AG04450 (cell line): ENCODE measurements at regions not wholly inside any gene's neighbourhood (a gene's known extent, or its start where the extent isn't known, plus 50 kb on each side); places are given as distances from the start of the nearest gene placed in this dataset.

Experiments used
- CTCF ChIA-PET: fragments of 300-600, 350-600 bp; formaldehyde crosslinking; extraction: SDS; loops from one replicate; lab custom pipeline; 2022; ENCODE audit warnings: antibody characterized with exemption, inconsistent platforms; lab: Charles Lee
- POLR2A ChIA-PET: fragments of 350-600 bp; formaldehyde crosslinking; extraction: SDS; loops from one replicate; lab custom pipeline; 2021; ENCODE audit warnings: antibody characterized with exemption, inconsistent platforms; lab: Yijun Ruan, JAX
- DNase-seq: peaks from one replicate; pipeline ENCODE4 v3.0.0-alpha.2; 2011; ENCODE audit warnings: low read depth, low spot score
- H3K27ac ChIP-seq: one replicate; pipeline ENCODE4 v1.5.1; 2012; ENCODE audit warnings: low read depth, low read length, control low read depth
- H3K27me3 ChIP-seq: one replicate; pipeline ENCODE4 v1.6.0; 2012; ENCODE audit warnings: low read length; ENCODE audit not compliant: control insufficient read depth, insufficient read depth
- H3K4me3 ChIP-seq: 2 replicates; pipeline ENCODE4 v1.5.1; 2011; ENCODE audit warnings: mild to moderate bottlenecking, low read depth, low read length, control low read depth
- H3K9me3 ChIP-seq: 2 replicates; pipeline ENCODE4 v1.5.1; 2012; ENCODE audit warnings: low read length; ENCODE audit not compliant: control insufficient read depth, insufficient read depth
- TF ChIP-seq, protein P1 (sequence below): IDR thresholded peaks from 2 replicates; pipeline ENCODE4 v1.5.1; 2011; ENCODE audit warnings: low read depth, low read length, control low read depth, inconsistent platforms

DNA sequence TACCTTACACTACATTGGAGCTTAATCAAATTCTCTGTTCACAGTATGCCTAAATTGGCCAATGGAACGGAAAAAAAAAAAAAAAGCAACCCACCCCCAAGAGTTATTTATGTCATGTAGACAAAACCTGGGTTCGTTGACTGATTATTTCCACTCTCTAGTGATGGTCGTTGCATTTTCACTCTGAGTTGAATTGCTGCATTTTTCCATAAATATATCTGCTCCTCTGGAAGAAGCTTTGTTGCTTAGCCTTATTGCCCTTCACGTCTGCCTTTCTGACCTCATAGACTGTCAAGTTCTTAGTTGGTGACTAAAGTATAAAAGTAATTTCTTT is 90.2 kb upstream of the RUNX1 start:
- Histone ChIP-seq H3K27me3 (no peaks in the 10 kb centered on the region), H3K4me3 (no peak overlapping the region), H3K9me3 (no peaks in the 10 kb centered on the region; the same call in 1 of the 2 replicates), H3K27ac (no peak overlapping the region)
- CTCF ChIA-PET = interaction anchor here (0.7 kb wide), 1 partner anchor 21 kb away, joined by 3 read pairs; no protein-coding TSS in a partner anchor
- no peak for DNase-seq
- TF ChIP-seq, protein P1, sequence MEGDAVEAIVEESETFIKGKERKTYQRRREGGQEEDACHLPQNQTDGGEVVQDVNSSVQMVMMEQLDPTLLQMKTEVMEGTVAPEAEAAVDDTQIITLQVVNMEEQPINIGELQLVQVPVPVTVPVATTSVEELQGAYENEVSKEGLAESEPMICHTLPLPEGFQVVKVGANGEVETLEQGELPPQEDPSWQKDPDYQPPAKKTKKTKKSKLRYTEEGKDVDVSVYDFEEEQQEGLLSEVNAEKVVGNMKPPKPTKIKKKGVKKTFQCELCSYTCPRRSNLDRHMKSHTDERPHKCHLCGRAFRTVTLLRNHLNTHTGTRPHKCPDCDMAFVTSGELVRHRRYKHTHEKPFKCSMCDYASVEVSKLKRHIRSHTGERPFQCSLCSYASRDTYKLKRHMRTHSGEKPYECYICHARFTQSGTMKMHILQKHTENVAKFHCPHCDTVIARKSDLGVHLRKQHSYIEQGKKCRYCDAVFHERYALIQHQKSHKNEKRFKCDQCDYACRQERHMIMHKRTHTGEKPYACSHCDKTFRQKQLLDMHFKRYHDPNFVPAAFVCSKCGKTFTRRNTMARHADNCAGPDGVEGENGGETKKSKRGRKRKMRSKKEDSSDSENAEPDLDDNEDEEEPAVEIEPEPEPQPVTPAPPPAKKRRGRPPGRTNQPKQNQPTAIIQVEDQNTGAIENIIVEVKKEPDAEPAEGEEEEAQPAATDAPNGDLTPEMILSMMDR = no peak
- POLR2A ChIA-PET = interaction anchor here (0.8 kb wide), 1 partner anchor 117 kb away, joined by 3 read pairs; no protein-coding TSS in a partner anchor

DNA sequence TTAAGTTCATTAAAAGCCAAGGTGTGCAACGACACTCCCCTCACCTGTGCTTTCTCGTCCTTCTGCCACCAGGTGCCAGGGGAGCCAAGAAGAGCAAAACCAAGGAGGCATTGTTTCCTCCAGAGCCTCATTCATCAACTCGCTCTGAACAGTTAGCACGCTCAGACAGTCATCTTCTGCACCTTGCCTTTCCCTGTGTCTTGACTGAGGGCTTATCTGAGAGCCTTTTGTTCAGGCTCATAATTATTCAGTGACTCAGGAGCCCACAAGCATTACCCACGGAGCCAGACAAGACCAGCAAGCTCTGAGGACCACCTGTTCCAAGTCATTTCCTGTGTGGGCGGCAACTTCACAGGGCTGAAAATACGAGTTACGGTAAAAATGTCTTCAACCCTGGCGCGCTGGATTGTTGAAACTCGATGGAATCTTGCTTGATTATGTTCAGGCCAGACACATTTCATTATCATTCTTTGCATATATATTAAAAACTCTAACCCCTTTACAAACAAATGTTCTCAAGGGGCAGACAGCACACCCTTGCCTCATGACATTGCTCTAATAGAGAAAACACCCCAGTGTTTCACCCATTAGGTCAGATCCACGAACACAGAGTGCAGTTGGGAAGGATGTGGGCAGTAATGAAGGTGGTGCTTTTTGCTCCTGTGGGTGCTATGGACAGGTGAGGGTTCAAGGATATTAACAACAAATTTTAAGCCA is 89.7 kb upstream of the RUNX1 start:
- CTCF ChIA-PET = interaction anchor here (0.6 to 0.7 kb wide), 2 partner anchors 21 to 212 kb away, joined by 3 to 5 read pairs; no protein-coding TSS in a partner anchor
- Histone ChIP-seq H3K27me3 (no peaks in the 10 kb centered on the region), H3K27ac (peak overlapping the region; percentile 41), H3K9me3 (no peaks in the 10 kb centered on the region; the same call in 1 of the 2 replicates), H3K4me3 (no peak overlapping the region)
- peak; percentile 61 for DNase-seq
- TF ChIP-seq, protein P1 = no peak
- POLR2A ChIA-PET = interaction anchor here (0.8 kb wide), 1 partner anchor 118 kb away, joined by 3 read pairs; no protein-coding TSS in a partner anchor

DNA sequence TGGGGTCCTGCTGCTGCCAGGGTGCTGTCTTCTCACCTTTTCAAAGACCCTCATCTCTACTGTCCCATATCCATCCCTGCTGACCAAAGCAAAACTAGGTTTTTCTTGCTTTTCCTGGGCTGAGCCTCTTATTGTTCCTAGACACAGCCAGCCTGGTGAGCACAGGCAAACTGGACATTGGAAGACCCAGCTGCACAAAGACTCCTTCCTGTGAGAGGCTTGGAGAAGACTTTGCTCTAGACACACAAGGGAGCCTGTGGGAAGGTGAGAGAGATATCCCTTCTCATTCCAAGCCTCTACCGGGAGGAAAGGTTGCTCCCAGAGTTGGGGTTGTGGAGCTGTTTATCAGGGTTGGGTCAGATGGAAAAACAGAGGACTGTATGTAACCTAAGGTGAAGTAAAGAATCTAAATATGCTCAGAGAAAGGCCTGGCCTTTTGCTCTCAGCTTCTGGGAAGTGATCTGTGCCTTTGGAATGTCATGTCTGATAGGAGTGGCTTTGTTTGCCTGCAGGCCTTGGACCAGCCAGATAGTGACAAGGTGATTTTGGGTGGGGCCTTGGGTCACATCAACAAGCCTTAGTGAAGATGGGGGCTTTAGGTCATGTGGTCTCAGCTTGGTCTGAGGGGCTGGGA is 87.6 kb upstream of the RUNX1 start:
- no peak for DNase-seq
- peak overlapping the region; percentile 49 for H3K27ac ChIP-seq
- H3K4me3 ChIP-seq = no peak overlapping the region
- H3K27me3 ChIP-seq = no peaks in the 10 kb centered on the region
- ChIA-PET POLR2A (interaction anchor here (0.5 kb wide), 1 partner anchor 885 kb away, joined by 3 read pairs; no protein-coding TSS in a partner anchor), CTCF (no interaction called here)
- TF ChIP-seq, protein P1 = no peak
- no peaks in the 10 kb centered on the region; the same call in 1 of the 2 replicates for H3K9me3 ChIP-seq

DNA sequence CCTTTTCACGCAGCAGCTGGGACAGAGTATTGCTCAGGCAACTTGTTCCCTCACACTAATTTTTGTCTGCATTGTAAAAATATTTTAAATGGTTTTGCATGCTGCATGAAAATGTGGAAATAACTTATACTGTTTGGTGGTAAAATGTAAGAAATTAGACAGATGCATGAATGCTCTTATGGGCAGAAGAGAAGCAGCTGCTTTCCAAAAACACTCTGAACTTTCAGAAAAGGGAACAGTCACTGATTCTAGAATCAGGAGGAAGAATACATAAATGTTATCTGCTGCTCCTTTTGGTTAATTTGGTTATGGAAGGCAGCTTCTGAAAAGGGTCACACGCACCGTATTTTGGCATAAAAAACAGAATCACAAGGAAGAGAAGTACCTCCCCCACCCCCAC is 87.0 kb upstream of the RUNX1 start:
- no peak for DNase-seq
- TF ChIP-seq, protein P1 = no peak
- no peak overlapping the region for H3K27ac ChIP-seq
- no peak overlapping the region for H3K4me3 ChIP-seq
- H3K27me3 ChIP-seq = no peaks in the 10 kb centered on the region
- ChIA-PET CTCF (no interaction called here), POLR2A (no interaction called here)
- no peaks in the 10 kb centered on the region; the same call in none of the 2 replicates for H3K9me3 ChIP-seq

DNA sequence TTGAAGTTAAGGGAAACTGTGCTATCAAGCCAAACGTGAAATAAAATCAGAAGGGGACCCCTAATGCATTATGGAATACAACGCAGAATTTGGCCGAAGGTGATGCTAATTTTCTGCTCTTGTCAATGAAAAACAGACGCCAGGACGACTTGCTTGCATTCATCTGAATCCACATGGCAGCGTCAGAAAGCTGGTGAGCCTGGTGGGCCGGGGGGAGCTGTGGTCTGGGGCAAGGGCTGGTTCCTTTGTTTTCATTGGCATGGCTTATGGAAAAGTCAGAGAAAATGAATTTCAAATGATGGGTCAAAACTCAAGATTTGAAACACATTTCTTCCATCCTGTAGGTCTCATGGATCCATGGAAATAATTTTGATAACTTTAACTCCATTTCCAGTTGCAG is 86.4 kb upstream of the RUNX1 start:
- H3K27ac ChIP-seq = no peak overlapping the region
- POLR2A ChIA-PET = no interaction called here

More for the DNA sequence above, 86.4 kb upstream of the RUNX1 start:
- no peak for DNase-seq
- CTCF ChIA-PET = no interaction called here
- H3K4me3 ChIP-seq = no peak overlapping the region
- no peaks in the 10 kb centered on the region; the same call in 1 of the 2 replicates for H3K9me3 ChIP-seq
- TF ChIP-seq, protein P1 = no peak
- H3K27me3 ChIP-seq = no peaks in the 10 kb centered on the region
